SU-DHL-6 (cell line): ENCODE measurements at regions not wholly inside any gene's neighbourhood (a gene's known extent, or its start where the extent isn't known, plus 50 kb on each side); places are given as distances from the start of the nearest gene placed in this dataset.

Experiments used
- H2AFZ ChIP-seq: fragments of 200-600 bp; sonication (generic); 2 replicates; pipeline ENCODE4 v1.6.1; 2014; ENCODE audit warnings: low read depth, mild to moderate bottlenecking, moderate library complexity, mixed read lengths, antibody characterized with exemption, low read length; ENCODE audit not compliant: severe bottlenecking
- H3F3A ChIP-seq: fragments of 200-600 bp; shearing (Covaris generic); 2 replicates; pipeline ENCODE4 v1.6.0; 2016; ENCODE audit warnings: antibody characterized with exemption, mild to moderate bottlenecking; ENCODE audit not compliant: insufficient read depth
- H3K27ac ChIP-seq: fragments of 200-600 bp; sonication (generic); 2 replicates; pipeline ENCODE4 v1.5.1; 2016; ENCODE audit warnings: low read depth, mild to moderate bottlenecking, low read length, moderate library complexity, mixed read lengths
- H3K27me3 ChIP-seq: fragments of 200-600 bp; sonication (generic), shearing (Covaris generic); 2 replicates; pipeline ENCODE4 v1.6.0; 2014; ENCODE audit warnings: mild to moderate bottlenecking, low read length
- H3K36me3 ChIP-seq: fragments of 200-600 bp; sonication (generic); 2 replicates; pipeline ENCODE4 v1.6.1; 2014; ENCODE audit warnings: mild to moderate bottlenecking, low read length, mixed read lengths
- H3K4me2 ChIP-seq: fragments of 300-600, 200-600 bp; shearing (Covaris generic), sonication (generic); 2 replicates; pipeline ENCODE4 v1.6.0; 2014; ENCODE audit warnings: low read length, low read depth, mild to moderate bottlenecking; ENCODE audit not compliant: poor library complexity, severe bottlenecking
- H3K4me3 ChIP-seq: fragments of 200-600 bp; sonication (generic); 2 replicates; pipeline ENCODE4 v1.5.1; 2014; ENCODE audit warnings: antibody characterized with exemption, low read length, mild to moderate bottlenecking, mixed read lengths; ENCODE audit not compliant: insufficient read depth, poor library complexity, severe bottlenecking
- H3K79me2 ChIP-seq: fragments of 200-600 bp; sonication (generic); 2 replicates; pipeline ENCODE4 v1.6.1; 2014; ENCODE audit warnings: mild to moderate bottlenecking, low read length, moderate library complexity; ENCODE audit not compliant: insufficient read depth
- H3K9ac ChIP-seq: fragments of 200-600 bp; sonication (generic); 2 replicates; pipeline ENCODE4 v1.7.0; 2014; ENCODE audit warnings: mild to moderate bottlenecking, low read length
- H3K9me2 ChIP-seq: fragments of 200-600 bp; sonication (generic); replicated peaks from 2 replicates; pipeline ENCODE4 v1.6.1; 2014; ENCODE audit warnings: low read length; ENCODE audit not compliant: insufficient read depth
- H3K9me3 ChIP-seq: fragments of 200-600 bp; sonication (generic); 2 replicates; pipeline ENCODE4 v1.6.1; 2014; ENCODE audit warnings: low read length, mixed read lengths; ENCODE audit not compliant: insufficient read depth
- H4K20me1 ChIP-seq: fragments of 200-600 bp; sonication (generic); 2 replicates; pipeline ENCODE4 v1.6.1; 2014; ENCODE audit warnings: low read depth, mild to moderate bottlenecking, antibody characterized with exemption, low read length, moderate library complexity, mixed read lengths
- EZH2phosphoT487 ChIP-seq: fragments of 200-600 bp; sonication (generic), shearing (Covaris generic); conservative IDR thresholded peaks from 2 replicates; pipeline ENCODE4 v1.6.1; 2018; ENCODE audit warnings: mild to moderate bottlenecking, antibody characterized with exemption, low read length, moderate library complexity, mixed read lengths
- TF ChIP-seq, protein P1 (sequence below): fragments of 200-600 bp; sonication (generic); IDR thresholded peaks from one replicate; pipeline ENCODE4 v1.5.1; 2017; ENCODE audit warnings: antibody characterized with exemption, mild to moderate bottlenecking, low read length, moderate library complexity; ENCODE audit not compliant: insufficient read depth, poor library complexity, severe bottlenecking

DNA sequence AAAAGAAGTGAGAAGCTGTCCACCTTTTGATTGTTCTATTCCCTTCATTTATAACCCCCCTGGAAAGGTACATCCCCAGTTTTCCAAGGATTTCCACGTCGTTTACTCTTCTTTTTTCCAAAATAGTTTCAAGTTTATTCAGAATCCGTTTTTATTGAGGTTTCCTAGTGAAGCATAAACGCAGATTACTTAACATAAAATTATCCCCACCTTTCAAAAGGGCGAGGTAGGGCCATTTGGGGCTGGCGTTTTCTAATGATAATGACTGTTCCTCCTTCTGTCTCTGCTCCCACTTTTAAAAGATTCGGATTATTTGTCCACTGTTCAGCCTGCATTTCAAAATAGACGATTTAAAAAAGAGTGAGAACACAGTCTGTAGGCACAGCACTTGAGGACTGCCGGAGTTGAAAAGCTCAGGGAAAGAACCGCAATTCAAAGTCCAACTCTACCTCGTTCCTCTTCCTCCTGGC, 165.2 kb upstream of the PPP1R3A start:
- Histone ChIP-seq H3F3A (no peaks in the 10 kb centered on the region), H3K79me2 (no peaks in the 10 kb centered on the region), H3K4me2 (no peak overlapping the region), H3K9me2 (no peaks in the 10 kb centered on the region), H3K36me3 (no peaks in the 10 kb centered on the region), H3K27me3 (no peaks in the 10 kb centered on the region), H4K20me1 (no peaks in the 10 kb centered on the region), H3K9ac (no peak overlapping the region), H3K27ac (no peak overlapping the region), H2AFZ (no peak overlapping the region), H3K9me3 (no peaks in the 10 kb centered on the region), H3K4me3 (no peak overlapping the region)
- TF ChIP-seq, protein P1, sequence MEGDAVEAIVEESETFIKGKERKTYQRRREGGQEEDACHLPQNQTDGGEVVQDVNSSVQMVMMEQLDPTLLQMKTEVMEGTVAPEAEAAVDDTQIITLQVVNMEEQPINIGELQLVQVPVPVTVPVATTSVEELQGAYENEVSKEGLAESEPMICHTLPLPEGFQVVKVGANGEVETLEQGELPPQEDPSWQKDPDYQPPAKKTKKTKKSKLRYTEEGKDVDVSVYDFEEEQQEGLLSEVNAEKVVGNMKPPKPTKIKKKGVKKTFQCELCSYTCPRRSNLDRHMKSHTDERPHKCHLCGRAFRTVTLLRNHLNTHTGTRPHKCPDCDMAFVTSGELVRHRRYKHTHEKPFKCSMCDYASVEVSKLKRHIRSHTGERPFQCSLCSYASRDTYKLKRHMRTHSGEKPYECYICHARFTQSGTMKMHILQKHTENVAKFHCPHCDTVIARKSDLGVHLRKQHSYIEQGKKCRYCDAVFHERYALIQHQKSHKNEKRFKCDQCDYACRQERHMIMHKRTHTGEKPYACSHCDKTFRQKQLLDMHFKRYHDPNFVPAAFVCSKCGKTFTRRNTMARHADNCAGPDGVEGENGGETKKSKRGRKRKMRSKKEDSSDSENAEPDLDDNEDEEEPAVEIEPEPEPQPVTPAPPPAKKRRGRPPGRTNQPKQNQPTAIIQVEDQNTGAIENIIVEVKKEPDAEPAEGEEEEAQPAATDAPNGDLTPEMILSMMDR = no peak
- no peak for TF ChIP-seq EZH2phosphoT487

DNA sequence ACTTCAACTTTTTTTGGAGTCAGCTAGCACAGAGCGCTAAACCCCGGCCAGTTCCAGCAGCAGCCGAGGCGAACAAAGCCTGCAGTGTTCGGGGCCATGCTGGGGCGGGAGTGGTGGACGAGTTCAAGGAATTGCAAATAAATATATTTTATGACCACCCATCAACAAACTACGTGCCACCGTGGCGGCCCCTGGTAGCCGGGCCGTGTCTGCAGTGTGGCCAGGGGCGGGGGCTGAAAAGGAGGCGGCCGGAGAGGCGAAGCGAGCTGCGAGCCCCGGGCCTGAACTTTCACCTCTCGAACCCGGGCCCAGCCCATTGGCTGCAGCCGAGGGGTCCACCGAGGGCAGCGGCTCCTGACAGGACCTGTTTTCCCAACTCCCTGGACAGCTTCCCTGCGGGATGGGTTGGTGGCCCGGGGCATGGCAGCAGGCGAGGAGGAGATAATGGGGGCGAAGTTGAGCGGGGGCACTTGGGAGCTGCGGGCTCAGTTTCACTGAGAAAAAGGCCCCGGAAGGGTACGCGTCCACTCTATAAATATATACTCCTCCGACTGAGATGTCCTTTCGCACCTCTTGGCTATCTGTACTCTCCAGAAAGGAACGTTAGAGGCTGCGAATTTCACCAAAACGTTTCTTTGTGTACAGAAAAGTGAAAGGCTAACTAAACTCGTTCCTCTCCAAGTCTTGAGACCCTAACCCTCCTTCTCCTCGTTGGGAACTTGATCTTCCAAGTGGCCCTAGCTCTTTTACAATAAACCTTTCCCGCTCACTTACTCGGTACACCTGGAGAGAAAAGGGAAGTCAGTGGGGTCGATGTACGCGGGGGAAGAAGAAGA, 164.6 kb upstream of the PPP1R3A start:
- H3F3A ChIP-seq = no peaks in the 10 kb centered on the region
- no peak overlapping the region for H3K4me3 ChIP-seq
- no peaks in the 10 kb centered on the region for H3K9me2 ChIP-seq
- H3K9me3 ChIP-seq = no peaks in the 10 kb centered on the region
- no peak overlapping the region for H2AFZ ChIP-seq
- H3K79me2 ChIP-seq = no peaks in the 10 kb centered on the region
- H3K4me2 ChIP-seq = no peak overlapping the region
- TF ChIP-seq, protein P1 = no peak
- no peak for TF ChIP-seq EZH2phosphoT487
- no peak overlapping the region for H3K9ac ChIP-seq
- no peaks in the 10 kb centered on the region for H3K36me3 ChIP-seq
- H4K20me1 ChIP-seq = no peaks in the 10 kb centered on the region
- no peak overlapping the region for H3K27ac ChIP-seq
- H3K27me3 ChIP-seq = no peaks in the 10 kb centered on the region

DNA sequence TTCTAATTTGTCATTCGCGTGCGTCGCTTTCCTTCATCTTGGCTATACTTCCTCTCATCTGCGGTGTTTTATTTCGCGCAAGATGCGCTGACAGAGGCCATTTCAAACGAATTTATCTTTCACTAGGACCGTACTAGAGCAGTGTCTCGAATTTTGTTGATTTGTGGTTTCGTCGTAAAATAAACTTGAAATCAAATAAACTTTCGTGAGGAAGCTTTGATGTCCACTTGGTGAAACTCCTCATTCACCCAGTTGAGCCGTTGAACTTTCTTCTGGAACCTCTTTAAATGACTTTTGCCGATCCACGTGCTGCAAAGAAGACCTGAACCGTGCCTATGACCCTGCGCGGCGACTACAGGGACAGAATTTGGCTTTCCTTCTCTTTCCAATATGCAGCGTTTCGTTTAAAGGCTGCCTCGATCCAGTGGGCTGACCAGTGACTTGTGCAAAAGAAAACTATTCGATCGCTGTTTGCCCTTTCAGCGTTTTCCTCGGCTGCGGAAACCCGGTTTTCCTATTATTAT, 163.9 kb upstream of the PPP1R3A start:
- H3K36me3 ChIP-seq = no peaks in the 10 kb centered on the region
- TF ChIP-seq, protein P1 = no peak
- no peak for TF ChIP-seq EZH2phosphoT487
- no peaks in the 10 kb centered on the region for H3K9me2 ChIP-seq
- no peaks in the 10 kb centered on the region for H3F3A ChIP-seq
- no peak overlapping the region for H2AFZ ChIP-seq
- H3K9ac ChIP-seq = no peak overlapping the region
- H3K4me2 ChIP-seq = no peak overlapping the region
- H3K9me3 ChIP-seq = no peaks in the 10 kb centered on the region
- H3K27ac ChIP-seq = no peak overlapping the region
- no peak overlapping the region for H3K4me3 ChIP-seq
- H3K27me3 ChIP-seq = no peaks in the 10 kb centered on the region
- no peaks in the 10 kb centered on the region for H3K79me2 ChIP-seq
- no peaks in the 10 kb centered on the region for H4K20me1 ChIP-seq
